ENCODE measurements at regions not wholly inside any gene's neighbourhood (a gene's known extent, or its start where the extent isn't known, plus 50 kb on each side); places are given as distances from the start of the nearest gene placed in this dataset.

DNA sequence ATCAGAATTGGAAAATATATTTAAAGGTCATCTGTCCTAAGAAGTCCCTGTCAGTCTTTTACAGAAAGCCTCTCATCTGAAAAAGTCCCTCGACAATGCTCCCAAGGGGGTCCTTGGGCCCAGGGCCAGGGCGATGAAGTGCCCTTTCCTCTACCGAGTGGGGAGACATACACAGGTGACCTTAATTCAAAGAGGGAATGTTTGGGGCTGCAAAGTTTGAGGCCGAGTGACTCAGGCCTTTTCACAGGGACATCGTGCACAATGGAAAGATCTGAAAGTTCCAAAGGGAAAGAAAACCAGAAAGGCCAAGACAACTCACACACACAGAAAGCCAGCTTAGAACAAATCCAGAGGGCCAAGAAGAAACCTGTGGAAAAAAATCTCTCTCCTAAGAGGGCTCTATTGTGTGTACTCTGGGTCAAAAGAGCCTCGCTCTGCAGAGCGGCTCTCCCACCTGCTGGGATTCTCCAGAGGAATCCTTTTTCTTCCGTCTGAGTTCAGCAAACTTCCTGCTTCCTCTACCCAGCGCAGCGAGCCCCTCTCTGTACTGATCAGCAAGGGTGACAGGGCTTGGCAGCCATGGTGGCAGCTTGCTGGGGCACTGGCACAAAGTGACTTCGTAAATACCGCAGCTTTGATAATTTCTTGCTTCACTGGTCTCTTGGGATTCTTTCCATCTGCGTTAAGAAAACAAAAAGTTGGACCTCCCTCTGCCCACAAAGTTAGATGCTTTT is 259.1 kb downstream of the OPA1 start:
- DNase-seq, result no peak

DNA sequence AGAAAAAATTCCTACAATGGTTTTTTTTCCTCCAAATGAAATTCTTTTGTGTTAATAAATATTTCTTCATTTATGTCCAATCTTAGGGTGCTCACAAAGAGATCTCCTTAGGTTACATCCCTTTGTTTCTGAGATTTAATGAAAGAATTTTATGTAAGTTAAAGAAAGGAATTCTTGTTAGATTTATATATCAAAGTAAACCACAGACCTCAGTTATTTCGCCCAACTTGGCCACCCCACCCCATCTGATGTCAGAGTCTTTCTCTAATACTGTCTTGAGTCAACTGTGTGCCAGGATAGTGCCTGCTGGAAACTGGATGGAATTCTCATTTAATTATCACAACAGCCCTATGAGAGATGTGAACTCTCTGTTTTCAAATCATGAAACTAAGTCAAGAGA is 259.9 kb downstream of the OPA1 start:
- no peak for DNase-seq

DNA sequence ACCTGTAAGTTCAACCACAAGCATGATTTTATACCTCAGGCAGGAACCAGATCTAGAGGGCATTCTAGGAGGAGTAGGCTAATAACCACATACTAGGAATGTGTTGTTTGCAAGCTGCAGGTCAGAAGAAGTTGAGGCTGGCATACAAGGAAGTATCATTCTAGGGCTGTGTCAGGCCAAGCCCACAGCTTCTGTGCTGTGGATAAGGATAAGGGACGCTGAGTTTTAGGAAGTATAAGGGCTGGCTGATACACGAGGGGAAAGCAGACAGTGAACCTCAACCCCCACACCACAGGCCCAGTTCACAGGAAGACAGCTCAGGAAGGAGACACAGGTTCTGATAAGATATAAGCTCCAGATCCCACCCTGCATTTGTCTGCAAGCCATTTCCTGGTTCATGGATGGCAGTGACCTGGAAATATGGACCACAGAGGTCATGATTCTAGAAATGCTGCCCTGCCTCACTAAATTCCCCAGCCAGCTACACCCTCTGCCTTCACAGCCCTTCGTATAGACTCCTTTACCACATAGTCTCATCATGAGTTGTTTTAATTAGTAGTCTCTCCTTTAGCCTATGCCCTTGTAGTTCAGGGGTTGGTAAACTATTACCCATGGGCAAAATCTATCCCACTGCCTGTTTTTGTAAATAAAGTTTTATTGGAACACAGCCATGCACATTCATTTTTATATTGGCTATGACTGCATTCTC is 260.7 kb downstream of the OPA1 start:
- no peak for DNase-seq

DNA sequence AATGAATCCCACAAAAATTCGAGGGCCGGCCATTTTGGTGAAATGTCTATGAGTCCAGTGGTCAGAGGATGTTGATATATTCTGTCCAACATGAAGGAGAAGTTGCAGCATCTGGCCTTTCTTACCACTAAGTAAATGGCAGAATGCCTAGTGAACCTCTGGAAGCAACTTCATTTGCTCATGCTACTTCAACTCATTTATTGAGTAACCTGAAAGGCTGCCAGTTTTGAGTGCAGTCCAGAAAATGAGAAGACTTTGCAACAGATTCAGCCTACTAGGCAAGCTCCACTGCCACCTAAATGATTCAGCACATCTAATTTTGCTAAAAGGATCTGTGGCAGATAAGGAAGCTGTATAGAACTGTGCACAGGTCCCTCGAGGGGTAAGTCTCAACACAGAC is 265.0 kb downstream of the OPA1 start:
- DNase-seq, result no peak

DNA sequence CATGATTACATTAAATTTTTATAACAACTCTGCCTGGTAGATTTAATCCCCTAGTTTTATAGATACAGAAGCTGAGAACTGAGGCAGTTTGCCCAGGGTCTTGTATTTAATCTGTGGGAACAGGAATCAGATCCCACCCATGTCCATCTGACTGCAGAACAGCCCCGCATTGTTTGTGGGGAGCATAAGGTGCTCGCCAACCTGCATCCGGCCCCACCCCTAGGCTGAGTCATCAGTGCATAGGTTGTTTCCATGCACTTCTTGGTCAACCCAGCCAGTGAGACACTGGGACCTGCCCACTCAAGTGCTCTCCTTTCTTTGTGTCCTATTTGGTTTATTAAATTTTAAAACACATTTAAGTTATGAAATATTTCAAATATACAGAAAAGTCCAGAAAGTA is 266.2 kb downstream of the OPA1 start:
- DNase-seq, result no peak

DNA sequence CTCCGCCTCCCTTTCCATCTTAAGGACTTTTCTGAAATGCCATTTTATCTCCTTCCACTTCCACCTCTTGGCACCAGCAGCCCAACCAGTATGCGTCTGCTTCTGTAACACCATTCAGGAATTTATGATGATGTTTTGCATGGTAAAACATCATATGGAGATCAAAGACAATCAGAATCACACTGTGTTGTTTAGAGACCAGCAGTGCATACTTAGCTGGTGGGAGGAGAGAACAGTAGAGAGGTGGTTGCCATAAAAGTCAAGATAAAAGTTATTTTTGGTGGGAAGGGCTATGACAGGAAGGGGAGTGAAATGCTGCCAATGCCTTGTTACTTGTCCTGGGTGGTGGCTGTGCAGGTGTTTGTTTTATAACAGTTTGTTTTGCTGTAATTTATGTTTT is 268.0 kb downstream of the OPA1 start:
- no peak for DNase-seq

DNA sequence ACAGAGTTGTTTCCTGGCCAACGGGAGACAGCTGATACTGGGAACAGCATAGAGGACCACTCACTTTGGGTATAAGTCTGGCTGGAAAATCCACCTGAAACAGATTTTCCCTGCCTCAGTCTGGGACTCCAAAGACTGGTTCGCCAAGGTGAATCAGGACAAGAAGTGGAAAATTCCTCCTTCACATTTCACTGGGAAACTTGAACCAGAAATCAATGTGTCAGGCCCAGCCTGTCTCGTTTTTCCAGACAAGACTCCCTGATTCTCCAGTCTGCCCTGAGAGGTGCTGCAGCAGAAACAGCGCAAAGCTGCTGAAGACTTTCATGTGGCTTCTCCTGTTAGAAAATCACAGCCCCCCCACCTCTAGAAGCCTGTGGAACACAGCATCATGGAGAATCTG is 269.8 kb downstream of the OPA1 start:
- DNase-seq, result no peak

DNA sequence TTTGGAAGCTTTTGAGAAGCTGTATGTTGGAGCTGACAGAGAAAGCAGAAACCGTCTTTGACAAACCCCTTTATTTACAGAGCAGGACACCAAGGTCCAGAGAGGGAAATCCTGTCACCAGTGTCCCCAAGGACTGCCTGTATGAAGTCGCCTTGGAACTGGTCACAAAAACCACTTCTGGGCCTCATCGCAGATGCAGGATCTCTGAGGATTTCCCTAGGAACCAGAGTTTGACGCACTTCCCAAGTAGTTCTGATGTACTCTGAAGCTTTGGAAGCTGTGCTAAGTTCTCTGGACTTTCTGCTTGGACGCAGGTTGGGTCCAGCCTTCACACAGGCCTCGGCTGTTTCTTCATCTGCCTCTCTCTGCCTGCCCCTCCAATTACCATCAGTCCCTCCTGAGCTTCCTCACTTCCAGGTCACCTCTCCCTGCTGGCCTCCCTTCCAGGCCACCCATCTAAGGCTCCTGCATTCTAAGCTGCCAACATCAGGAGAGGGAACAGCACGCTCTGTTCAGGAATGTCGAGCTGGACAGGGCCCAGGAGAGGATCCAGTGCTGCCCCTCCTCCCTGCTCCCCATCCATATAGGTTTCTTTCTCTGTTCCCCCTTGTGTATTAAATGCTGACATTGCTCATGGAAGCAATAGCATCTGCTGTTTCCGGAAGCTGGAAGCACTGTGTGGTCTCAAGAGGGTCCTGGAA is 270.8 kb downstream of the OPA1 start:
- DNase-seq, result no peak

DNA sequence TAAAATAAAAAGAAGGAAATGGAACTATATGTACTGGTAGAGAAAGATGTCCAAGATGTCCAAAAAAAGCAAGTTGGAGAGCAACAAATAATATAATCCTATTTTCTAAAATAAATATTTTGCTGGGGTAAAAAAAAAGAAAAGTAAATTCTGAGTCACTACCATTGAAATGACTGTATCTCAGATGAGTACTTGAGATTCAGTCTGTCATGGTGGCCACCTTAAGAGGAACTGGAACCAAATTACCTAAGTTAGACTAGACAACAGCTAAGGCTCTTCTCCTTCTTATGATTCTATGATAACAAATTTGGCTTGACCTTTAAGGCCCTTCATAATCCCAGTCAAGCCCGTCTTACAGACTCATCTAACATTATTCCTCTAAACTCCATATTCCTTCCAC is 270.6 kb upstream of the HES1 start:
- no peak for DNase-seq

DNA sequence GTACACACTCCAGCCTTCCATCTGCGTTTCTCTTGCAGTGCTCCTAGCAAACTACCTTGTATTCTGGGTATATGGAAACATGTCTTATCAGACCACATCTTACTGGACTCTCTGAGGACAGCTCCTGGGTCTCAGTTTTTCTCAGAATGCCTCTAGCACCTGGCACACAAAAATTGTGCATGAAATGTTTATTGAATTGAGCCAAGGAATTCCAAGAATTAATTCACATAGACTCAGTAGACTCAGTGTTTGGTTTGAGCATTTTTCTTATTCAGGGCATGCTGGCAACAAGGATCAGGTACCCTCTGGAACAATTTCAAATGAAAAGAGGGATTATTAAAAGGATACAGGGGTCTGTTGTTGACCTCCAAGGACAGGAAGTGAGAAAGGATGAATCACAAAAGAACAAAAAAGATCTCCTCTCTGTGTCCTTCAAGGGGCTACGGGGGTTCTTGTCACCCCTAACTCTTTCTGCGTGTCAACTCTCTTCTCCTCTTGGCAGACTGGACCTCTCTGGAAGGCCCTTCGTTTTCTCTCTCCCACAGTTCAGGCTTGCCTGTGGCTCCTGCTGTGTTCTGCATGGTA is 270.0 kb upstream of the HES1 start:
- no peak for DNase-seq

DNA sequence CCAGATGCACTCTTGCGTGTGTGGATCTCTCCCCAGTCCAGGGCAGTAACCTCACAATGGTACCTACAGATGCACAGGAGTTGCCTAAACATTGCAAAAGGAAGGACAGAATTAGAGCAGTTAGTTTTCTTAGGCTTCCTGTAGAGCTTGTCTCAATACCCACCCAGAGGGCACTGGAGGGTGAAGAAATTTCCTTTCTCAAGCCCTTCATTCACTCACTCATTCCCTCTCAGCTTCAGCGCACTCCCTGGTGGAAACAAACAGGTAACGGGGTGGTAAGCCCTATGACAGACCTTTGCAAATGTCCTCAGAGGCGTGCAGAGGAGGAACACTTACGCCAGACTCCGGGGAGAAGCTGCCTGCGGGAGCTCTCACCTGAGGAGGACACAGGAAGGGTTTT is 267.4 kb upstream of the HES1 start:
- no peak for DNase-seq

DNA sequence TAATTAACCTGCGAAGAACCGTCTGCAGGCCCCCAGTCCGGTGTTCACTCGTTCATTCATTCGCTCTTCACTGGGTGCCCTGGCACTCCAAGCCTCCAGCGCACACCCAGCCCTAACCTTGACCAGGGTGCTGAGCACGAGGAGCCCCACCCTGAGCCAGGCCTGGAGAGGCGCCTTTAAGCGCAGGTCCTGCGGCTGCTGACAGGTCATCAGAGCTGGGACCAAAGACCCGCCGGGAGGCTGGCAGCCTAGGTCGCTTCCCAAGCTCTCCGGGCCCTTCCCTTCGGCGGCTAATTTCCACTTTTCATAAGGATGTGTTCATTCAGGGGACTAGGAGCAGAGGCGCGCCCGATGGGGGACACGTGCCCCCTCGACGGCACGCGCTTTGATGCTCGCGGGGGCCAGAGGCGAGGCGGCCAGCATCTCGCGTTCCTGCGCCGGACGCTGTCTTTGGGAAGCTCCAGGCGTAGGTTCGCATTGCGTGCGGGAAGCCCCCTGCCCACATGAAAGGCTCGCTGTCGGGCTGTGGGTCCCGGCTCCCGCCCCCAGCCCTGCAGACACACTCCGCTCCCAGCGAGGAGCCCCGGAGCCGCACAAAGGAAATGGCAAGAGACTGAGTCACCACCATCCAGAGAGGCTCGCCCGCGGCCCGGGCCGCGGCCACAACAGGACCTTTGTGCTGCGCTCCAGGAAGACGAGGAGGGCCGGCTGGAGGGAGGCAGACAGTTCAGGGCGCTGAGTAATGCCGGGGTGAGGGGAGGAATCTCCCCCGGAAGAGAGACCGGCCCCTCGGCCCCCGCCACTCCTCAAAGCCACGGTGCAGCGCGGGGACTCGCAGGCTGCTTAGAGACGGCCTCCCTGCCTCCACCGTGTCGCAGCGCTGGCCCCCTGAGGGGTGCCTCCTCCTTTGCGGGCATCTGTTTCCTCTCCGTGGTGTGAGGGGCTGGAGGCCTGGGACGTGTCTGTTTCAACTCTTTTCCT is 266.4 kb upstream of the HES1 start:
- no peak for DNase-seq

DNA sequence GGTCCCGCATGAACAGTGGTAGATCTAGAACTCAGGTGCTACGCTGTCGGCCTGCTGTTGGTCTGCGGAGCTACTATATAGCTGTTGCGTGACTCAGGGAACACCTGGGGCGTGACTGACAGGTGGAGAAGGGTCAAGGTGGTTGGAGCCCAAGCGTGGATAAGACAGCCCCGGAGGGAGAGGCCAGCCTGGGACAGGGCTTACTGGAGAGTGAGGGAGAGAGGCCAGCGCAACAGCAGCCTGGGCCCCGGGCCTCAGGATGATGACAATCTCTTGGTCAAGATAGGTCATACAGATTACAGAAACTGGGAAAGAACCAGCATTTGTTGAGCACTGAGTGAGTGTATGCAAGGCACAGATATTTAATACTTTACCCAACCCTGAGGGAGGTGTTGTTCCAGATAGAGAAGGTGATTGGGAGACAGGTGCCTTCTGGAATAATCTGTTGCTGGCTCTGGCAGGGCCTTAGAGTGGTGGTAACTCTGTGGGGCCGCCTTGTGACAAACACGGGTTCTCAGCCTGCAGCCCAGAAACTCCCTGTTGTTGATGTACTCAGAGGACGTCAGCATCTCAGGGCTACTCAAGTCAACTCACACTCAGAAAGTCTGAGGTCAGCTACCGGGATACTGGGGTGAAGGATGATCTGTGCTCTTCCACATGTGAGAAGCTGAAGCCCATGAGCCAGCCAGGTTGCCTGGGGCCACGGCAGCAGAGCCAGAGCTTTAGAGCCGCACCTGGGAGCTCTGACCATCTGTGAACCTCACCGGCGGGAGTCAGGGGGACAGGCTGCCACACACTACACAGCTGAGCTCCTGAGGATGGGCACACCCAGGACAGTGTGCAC is 265.4 kb upstream of the HES1 start:
- DNase-seq, result no peak

DNA sequence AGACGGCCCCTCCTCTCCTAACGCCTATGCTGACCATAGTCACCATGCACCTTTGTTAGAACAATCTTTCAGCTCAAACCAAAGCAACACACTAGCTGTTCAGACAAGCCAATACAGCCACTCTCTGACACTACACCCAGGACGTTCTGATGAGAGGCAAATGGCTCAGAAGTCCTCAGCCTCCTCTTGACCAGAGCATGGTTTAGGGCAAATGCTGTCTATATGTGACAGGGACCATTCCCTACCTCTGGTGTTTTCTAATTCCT is 264.8 kb upstream of the HES1 start:
- no peak for DNase-seq

DNA sequence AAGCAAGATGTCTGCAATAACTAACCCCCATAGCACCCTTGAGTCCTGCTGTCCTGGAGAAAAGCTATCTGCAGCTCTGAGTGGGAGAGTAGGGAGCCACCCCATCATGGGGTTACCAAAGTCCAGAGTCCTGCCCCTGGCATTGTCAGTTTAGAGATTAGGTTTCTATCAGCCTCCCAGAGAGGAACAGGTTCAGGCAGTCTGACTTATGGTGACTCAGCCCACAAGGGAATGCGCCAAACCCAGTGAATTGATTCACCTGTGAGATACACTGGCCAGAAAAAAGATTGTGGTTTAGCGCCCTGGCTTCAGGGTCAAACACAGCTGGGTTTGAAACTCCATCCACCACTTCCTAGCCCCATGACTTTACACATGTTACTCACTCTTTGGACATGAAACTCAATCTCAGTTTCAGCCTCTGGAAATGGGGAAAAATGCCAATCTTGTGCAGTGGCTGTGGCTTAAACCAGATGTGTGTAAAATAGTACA is 263.6 kb upstream of the HES1 start:
- DNase-seq, result no peak

DNA sequence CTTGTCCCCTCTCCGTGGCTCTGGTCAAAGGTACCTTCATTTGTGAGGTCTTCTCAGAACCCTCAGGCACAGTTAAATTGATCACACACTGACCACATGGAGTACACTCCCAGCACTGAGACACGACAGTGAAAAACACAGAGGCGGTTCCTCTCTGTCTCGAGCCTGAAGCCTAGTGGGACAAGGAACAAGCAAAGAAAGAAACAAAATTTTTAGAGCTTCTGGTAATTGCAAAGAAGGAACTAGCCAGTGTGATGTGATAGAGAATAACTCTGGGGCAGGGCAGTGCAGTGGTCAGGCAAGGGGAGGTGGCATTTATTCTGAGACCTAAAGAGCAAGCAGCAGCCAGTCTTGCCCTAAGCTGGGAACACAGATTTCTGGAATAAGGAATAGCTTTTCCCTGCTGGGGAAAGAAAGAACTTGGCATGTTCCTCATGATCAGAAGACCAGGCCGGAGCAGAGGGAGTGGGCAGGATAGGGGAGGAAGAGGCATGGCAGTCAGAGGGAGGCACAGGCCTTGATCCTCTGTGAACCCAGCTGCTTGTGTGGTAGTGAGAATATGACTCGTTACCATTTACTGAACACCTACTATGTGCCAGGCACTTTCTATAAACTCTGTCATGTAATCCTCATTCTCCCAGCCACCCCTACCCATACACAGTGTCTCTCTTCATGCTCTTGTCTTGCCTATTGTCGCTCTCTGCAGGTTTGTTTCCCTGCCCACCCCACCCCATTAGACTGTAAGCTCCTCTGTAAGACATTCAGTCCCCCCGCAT is 262.3 kb upstream of the HES1 start:
- DNase-seq, result no peak

DNA sequence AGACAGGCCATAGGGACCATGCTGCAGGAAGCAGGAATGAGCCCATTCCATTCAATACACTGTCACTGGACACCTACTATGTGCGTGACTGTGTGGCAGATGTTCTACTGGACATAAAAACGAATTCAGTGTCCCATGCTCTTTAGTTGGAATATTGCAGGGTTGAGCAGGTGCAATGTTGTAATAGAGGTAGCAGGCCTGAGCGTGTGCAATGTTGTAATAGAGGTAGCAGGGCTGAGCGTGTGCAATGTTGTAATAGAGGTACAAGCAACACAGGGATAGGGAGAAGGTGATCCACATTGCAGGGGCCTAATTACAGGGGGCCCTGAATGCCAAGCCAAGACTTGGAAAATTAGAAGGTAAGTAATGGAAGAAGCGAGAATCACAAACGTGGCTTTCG is 261.4 kb upstream of the HES1 start:
- no peak for DNase-seq

DNA sequence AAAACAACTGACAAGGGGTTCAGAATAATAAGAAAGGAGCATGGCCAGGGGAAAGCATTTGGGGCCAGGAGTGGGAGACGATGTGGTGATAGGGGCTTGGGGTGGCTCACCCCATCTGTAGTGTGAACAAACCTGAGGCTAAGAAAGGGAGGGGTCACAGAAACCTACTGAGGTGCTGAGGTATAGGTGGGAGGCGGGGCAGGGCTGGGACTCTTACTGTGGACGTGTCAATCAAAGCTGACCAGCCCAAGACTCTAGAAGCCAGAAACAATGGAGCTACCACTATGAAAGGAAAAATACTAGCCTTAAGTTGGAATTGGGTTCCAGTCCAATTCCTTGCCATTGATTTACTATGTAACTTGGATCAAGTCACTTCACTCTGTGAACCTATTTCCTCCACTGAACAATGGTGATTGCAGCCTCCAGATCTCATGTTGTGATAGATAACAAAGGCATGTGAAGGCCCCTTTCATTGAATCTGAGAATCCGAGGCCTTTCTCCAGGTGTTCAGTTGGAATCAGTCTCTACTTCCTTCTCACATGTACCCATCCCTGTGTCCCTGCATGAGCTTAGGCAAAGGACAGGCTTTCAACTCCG is 260.9 kb upstream of the HES1 start:
- DNase-seq, result no peak

DNA sequence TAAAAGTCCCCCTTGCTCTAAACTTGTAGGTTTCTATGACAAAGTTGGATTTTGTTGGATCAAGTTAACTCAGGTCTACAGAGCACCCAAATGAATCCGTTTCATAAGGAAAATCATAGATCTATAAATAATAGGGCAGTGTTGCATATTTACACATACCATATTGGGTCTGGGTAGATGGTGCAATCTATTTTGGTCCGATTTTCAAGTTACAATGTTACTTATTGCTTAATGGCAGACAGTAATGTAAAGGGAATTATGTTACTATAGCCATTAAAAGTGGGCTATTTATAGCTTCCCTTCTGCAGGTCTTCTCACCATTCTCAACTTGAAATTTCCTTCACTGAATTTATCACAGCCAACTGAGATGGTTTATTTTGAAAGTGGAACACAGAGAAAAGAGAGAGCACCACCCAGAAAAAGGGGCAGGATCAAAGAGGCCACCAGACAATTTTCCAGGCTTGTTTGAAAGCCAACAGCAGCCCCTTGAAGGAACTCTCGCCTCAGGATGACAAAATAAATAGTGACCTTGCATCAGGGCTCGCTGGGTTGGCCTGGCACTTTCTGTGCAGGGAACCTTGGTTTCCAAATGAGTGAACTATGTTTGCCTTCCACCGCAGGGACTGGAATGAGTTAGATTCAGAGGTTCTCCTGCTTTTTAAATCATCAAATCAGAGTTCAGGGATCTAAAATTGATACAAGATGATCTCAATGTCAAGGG is 260.2 kb upstream of the HES1 start:
- DNase-seq, result no peak
